Activated CD4-positive, alpha-beta T cell treated with anti-CD3 and anti-CD28 coated beads, Interleukin-2, amount 10 ng/mL, durations not matched to agents 7 days and 5 days (primary cell): ENCODE measurements at regions not wholly inside any gene's neighbourhood (a gene's known extent, or its start where the extent isn't known, plus 50 kb on each side); places are given as distances from the start of the nearest gene placed in this dataset.

Experiments
- CTCF ChIA-PET: fragments of 350-600 bp; sonication (Branson Sonifier 250); formaldehyde crosslinking; loops from one replicate; lab custom pipeline; 2021; ENCODE audit warnings: antibody characterized with exemption; lab: Charles Lee
- POLR2A ChIA-PET: fragments of 350-600 bp; sonication (Branson Sonifier 250); formaldehyde crosslinking; loops from one replicate; lab custom pipeline; 2021; ENCODE audit warnings: antibody characterized with exemption; lab: Charles Lee
- DNase-seq: peaks from one replicate; pipeline ENCODE4 v3.0.0-alpha.2; 2020
- H3K27ac Mint-ChIP-seq: one replicate; pipeline ENCODE4 v1.8.0; 2021; ENCODE audit warnings: mild to moderate bottlenecking, moderate library complexity, mixed read lengths
- H3K27me3 Mint-ChIP-seq: one replicate; pipeline ENCODE4 v1.8.0; 2021; ENCODE audit warnings: mixed read lengths
- H3K36me3 Mint-ChIP-seq: one replicate; pipeline ENCODE4 v1.8.0; 2021; ENCODE audit warnings: low read depth, mixed read lengths
- H3K4me1 Mint-ChIP-seq: one replicate; pipeline ENCODE4 v1.8.0; 2021; ENCODE audit warnings: mixed read lengths
- H3K4me3 Mint-ChIP-seq: one replicate; pipeline ENCODE4 v1.8.0; 2021; ENCODE audit warnings: mild to moderate bottlenecking, moderate library complexity, mixed read lengths
- H3K9me3 Mint-ChIP-seq: one replicate; pipeline ENCODE4 v1.8.0; 2021; ENCODE audit warnings: mixed read lengths

DNA sequence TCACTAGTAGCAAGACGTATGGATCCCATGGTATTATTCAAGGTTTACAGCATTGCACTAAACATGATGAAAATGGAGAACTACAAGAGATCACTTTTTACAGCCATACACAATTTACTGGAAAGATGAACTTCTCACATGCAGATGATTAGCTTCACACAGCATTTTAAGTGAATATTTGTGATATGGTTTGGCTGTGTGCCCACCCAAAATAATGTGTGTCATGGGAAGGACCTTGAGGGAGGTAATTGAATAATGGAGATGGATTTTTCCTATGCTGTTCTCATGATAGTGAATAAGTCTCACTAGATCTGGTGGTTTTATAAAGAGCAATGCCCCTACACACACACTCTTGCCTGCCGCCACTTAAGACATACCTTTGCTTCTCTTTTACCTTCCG lies 662.0 kb upstream of the CCDC54 start:
- no peaks in the 10 kb centered on the region for H3K36me3 Mint-ChIP-seq
- DNase-seq = no peak
- no peaks in the 10 kb centered on the region for H3K4me1 Mint-ChIP-seq
- no peaks in the 10 kb centered on the region for H3K9me3 Mint-ChIP-seq
- POLR2A ChIA-PET = no interaction called here
- peaks cover 3% of the 10 kb centered on the region for H3K27me3 Mint-ChIP-seq
- no peak overlapping the region for H3K4me3 Mint-ChIP-seq
- no peak overlapping the region for H3K27ac Mint-ChIP-seq
- CTCF ChIA-PET = no interaction called here

DNA sequence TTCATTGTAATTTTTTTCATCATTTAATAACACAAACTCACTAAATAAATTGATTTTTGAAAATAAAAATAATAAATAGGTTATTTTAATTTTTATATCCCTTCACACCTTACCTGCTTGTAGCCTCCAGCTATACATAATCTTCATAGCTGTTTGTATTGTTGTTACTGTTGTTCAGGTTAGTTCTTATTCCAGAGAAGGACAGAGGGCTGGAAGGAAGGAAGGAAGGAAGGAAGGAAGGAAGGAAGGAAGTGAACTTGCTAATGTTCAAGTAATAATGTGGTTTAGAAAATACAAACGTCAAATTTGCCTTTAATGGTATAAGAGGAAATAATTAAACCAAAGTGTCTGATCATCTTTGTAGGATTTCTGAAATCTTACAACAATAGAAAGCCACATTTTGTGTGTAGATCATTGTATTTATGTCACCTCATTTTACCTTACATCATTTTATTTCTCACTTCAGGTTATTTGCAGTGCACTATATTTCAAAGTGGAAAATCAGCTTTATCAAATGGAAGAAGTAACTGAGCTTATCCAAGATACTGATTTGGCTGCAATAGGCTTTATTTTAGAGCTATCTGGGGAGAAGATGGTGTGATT lies 660.0 kb upstream of the CCDC54 start:
- no peaks in the 10 kb centered on the region for H3K4me1 Mint-ChIP-seq
- ChIA-PET CTCF (no interaction called here), POLR2A (no interaction called here)
- H3K4me3 Mint-ChIP-seq = no peak overlapping the region
- peaks cover 3% of the 10 kb centered on the region for H3K27me3 Mint-ChIP-seq
- H3K9me3 Mint-ChIP-seq = no peaks in the 10 kb centered on the region
- no peaks in the 10 kb centered on the region for H3K36me3 Mint-ChIP-seq
- H3K27ac Mint-ChIP-seq = no peak overlapping the region
- DNase-seq = no peak

DNA sequence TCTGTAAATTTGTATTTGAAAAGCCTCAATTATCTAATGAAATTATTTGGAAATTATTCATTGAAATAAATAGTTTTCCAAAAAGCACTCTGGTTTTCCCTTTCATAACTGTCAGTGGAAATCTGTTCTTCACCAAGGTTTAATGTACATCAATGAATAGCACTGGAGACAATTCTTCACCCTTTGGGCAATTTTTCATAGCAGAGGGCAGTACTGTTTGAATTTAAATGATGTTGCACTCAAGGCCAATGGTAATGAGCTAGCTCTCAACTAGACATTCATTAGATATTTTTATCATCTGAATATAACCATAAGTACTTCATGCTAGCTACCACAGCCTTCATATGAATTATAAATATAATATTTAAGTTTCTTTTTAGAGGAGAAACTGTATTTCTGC lies 658.2 kb upstream of the CCDC54 start:
- CTCF ChIA-PET = no interaction called here
- POLR2A ChIA-PET = no interaction called here
- H3K27ac Mint-ChIP-seq = no peak overlapping the region
- H3K36me3 Mint-ChIP-seq = no peaks in the 10 kb centered on the region
- H3K27me3 Mint-ChIP-seq = peaks cover 2% of the 10 kb centered on the region
- no peak for DNase-seq
- H3K9me3 Mint-ChIP-seq = no peaks in the 10 kb centered on the region
- H3K4me3 Mint-ChIP-seq = no peak overlapping the region
- H3K4me1 Mint-ChIP-seq = no peaks in the 10 kb centered on the region

DNA sequence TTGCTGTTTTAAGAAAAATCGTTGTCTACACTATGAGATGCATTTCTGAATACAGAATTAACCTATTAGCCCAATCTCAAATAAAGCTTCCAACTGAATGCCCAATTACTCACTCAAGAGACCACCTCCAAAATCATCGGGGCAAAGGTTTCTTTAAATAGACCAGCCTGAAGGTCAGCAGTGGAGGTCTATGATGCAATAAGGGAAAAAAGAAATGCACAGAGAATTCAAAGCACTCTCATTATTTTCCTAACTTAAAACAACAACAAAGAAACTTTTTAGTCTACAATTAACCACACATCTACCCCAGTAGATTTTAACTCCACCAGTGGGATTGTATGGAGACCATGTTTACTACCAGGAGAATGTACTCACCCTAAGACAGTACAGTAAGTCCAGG lies 657.7 kb upstream of the CCDC54 start:
- H3K27ac Mint-ChIP-seq = no peak overlapping the region
- H3K4me3 Mint-ChIP-seq = no peak overlapping the region
- no peaks in the 10 kb centered on the region for H3K36me3 Mint-ChIP-seq
- POLR2A ChIA-PET = no interaction called here
- H3K4me1 Mint-ChIP-seq = no peaks in the 10 kb centered on the region
- no peaks in the 10 kb centered on the region for H3K9me3 Mint-ChIP-seq
- DNase-seq = no peak
- CTCF ChIA-PET = no interaction called here
- peaks cover 2% of the 10 kb centered on the region for H3K27me3 Mint-ChIP-seq

DNA sequence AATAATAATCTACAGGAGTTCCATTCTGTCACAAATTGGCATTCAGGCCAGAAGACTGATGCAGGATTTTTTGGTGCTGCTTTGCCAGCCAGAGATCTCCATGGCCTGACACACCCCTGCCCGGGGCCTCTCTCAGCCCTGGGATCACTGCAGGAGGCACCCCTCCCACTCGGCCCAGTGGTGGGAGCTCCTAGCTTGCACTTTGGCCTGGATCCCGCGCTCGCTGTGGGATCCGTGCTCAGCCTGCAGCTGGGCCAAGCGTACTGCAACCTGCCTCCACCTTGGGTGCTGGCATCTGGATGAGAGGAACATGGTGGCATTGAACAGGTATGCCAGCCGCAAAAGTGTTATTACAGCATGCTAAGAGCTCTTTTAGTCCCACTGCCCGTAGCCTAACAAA lies 656.7 kb upstream of the CCDC54 start:
- POLR2A ChIA-PET = no interaction called here
- no peak overlapping the region for H3K27ac Mint-ChIP-seq
- peaks cover 2% of the 10 kb centered on the region for H3K27me3 Mint-ChIP-seq
- no peak for DNase-seq
- CTCF ChIA-PET = no interaction called here
- H3K4me1 Mint-ChIP-seq = no peaks in the 10 kb centered on the region
- no peaks in the 10 kb centered on the region for H3K36me3 Mint-ChIP-seq
- H3K4me3 Mint-ChIP-seq = no peak overlapping the region
- no peaks in the 10 kb centered on the region for H3K9me3 Mint-ChIP-seq

DNA sequence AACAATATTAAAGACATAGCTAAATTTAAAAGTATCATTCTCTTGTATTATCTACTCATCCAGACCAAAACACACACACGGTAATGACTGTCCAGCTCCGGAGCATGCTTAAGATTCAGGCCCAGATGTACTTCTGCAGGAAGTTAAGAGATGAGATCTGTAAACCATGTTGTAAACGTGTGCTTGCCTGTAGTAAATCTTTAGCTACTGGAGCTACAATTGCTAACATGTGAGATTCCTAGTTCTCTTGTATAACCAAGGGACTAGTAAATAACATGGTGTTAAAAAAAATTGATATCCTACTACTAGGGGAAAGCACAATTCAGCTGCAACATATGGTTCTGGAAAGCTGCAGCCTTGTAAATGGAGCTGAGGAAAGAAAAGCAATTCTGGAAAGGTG lies 651.7 kb upstream of the CCDC54 start:
- H3K4me3 Mint-ChIP-seq = no peak overlapping the region
- H3K4me1 Mint-ChIP-seq = no peaks in the 10 kb centered on the region
- ChIA-PET POLR2A (no interaction called here), CTCF (no interaction called here)
- no peaks in the 10 kb centered on the region for H3K36me3 Mint-ChIP-seq
- H3K9me3 Mint-ChIP-seq = no peaks in the 10 kb centered on the region
- no peak overlapping the region for H3K27ac Mint-ChIP-seq
- no peak for DNase-seq
- peaks cover 4% of the 10 kb centered on the region for H3K27me3 Mint-ChIP-seq

DNA sequence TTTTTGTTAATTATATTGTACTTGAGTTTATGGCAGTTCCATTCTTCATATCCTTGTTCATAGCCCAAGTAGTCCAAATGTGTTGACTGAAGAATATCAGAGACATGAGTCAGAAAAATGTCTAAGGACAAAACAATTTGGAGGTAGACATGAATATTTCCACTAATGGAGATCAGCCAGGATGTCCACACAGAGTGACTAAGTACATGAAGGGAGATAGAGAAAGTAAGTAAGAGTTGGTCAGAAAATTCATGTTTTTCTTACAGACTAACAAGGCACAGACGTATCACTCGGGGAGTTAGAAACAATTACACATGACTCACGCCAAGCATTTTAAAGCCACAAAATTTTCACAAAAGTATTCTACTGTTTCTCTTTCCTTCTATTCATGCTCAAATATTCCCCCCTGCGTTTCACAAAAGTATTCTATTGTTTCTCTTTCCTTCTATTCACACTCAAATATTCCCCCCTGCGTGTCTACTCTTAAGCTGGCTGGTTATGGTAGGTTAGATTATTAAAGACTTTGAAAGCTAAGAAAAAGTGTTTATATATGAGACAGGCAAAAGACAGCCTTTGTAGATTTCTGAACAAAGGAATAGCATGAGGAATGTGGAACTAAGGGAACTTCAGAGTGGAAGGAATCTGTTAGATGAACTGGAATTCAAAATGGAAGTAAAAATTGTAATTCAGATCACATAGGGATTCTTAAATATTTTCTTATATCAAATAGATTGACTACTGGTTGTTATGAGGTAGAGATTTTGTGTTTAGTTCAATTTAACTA lies 648.7 kb upstream of the CCDC54 start:
- Mint-ChIP-seq H3K4me3 (no peak overlapping the region), H3K4me1 (no peaks in the 10 kb centered on the region), H3K36me3 (no peaks in the 10 kb centered on the region), H3K27me3 (peaks cover 4% of the 10 kb centered on the region), H3K9me3 (no peaks in the 10 kb centered on the region), H3K27ac (no peak overlapping the region)
- ChIA-PET CTCF (no interaction called here), POLR2A (no interaction called here)
- DNase-seq = no peak

DNA sequence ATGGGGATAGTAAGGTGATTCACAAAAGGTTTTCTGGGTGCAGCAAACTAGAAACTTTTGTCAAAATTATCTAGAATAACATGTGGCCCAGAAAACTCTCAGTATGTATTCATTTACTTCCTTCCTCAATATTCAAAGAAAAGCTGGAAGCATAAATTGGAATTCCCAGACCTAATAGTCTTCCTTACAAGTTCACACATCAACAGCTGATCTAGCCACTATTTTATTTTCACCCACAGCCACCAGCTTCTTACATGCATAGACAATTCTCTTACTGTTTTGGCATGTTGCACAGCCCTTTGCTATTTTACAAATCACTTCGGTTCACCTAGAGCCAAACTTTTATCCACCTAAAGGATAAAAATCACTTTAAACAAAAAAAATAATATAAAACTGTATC lies 647.8 kb upstream of the CCDC54 start:
- no peaks in the 10 kb centered on the region for H3K4me1 Mint-ChIP-seq
- no peak for DNase-seq
- CTCF ChIA-PET = no interaction called here
- no peak overlapping the region for H3K27ac Mint-ChIP-seq
- POLR2A ChIA-PET = no interaction called here
- no peaks in the 10 kb centered on the region for H3K9me3 Mint-ChIP-seq
- peaks cover 4% of the 10 kb centered on the region for H3K27me3 Mint-ChIP-seq
- H3K36me3 Mint-ChIP-seq = no peaks in the 10 kb centered on the region
- no peak overlapping the region for H3K4me3 Mint-ChIP-seq

DNA sequence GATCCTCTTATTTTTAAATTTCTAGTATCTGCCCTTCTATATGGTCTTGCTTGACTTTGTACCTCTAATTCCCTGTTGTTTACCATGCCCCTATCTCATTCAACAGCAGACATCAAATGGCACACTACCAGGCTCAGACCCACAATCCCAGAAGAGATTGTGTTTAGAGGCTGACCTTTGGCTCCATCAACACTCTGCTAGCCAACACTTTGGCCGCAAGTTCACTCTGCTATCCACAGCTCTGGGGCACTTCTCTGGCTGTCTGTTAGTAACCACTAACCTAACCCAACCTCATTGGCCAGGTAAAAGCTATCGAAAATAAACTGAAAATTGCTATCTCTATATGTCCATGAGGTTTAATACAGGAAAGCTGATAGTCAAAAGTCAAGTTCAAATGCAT lies 646.0 kb upstream of the CCDC54 start:
- POLR2A ChIA-PET = no interaction called here
- peaks cover 4% of the 10 kb centered on the region for H3K27me3 Mint-ChIP-seq
- DNase-seq = no peak
- H3K36me3 Mint-ChIP-seq = no peaks in the 10 kb centered on the region
- H3K9me3 Mint-ChIP-seq = no peaks in the 10 kb centered on the region
- CTCF ChIA-PET = no interaction called here
- H3K27ac Mint-ChIP-seq = no peak overlapping the region
- H3K4me3 Mint-ChIP-seq = no peak overlapping the region
- H3K4me1 Mint-ChIP-seq = no peaks in the 10 kb centered on the region

DNA sequence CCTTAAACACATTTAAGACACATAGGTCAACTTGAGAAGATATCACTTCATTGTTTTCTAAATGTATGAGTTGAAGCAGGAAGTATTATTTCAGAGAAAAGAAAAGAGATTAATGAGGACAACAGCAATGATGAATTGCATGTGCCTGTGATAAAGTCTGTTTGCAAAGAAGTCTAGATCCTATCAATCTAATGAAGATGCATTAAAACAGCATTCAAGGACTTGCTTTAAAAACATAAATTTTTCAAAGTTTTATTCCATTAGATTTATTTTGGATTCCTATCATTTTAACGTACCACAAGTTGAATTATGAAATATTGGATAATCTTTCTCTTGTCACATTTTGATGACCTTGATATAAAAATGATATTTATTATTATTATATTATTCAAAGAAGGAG lies 642.5 kb upstream of the CCDC54 start:
- no peaks in the 10 kb centered on the region for H3K4me1 Mint-ChIP-seq
- POLR2A ChIA-PET = no interaction called here

DNA sequence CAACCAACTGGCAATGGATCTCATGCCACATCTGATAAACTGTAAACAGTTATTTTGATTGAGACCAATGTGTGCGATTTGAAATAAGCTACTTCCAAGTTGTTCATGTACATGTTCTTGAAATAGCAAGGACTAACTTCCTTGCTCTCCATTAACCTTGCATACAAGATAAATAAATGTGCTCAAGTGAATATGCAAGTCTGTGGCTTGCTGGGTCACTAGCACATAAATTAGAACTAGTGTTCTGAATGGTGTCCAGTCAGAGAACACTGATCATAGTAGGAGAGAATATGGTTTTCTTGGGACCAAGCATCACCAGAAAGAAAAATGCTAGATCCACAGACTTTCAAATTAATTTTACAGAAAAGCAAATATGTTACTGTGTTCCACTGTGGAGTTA lies 640.0 kb upstream of the CCDC54 start:
- Mint-ChIP-seq H3K27me3 (no peaks in the 10 kb centered on the region), H3K4me3 (no peak overlapping the region), H3K9me3 (no peaks in the 10 kb centered on the region), H3K36me3 (no peaks in the 10 kb centered on the region), H3K27ac (no peak overlapping the region), H3K4me1 (no peaks in the 10 kb centered on the region)
- CTCF ChIA-PET = no interaction called here
- DNase-seq = no peak
- POLR2A ChIA-PET = no interaction called here

More for the DNA sequence above, 642.5 kb upstream of the CCDC54 start:
- Mint-ChIP-seq H3K4me3 (no peak overlapping the region), H3K27me3 (no peaks in the 10 kb centered on the region), H3K27ac (no peak overlapping the region), H3K36me3 (no peaks in the 10 kb centered on the region), H3K9me3 (no peaks in the 10 kb centered on the region)
- DNase-seq = no peak
- CTCF ChIA-PET = no interaction called here

DNA sequence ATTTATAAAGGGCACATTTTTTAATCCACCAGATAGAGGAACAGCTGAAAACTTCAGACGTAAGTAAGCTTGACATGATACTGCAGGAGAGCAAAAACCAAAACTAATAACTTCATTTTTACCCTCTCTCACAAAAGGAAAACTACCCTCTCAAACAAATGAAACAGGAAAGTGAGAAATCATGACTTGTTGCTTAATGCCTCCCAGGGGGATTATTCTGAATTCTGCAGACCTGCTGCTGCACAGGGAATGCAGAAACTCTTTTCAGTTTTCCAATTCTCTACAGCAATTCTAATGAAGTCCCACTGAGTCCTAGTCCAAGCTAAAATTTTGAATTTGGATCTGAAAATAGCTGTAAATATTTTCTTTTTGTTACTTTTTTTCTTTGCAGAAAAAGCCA lies 637.1 kb upstream of the CCDC54 start:
- DNase-seq = no peak
- Mint-ChIP-seq H3K36me3 (no peaks in the 10 kb centered on the region), H3K27ac (no peak overlapping the region), H3K4me1 (no peaks in the 10 kb centered on the region), H3K27me3 (no peaks in the 10 kb centered on the region), H3K4me3 (no peak overlapping the region), H3K9me3 (no peaks in the 10 kb centered on the region)
- ChIA-PET CTCF (no interaction called here), POLR2A (no interaction called here)

DNA sequence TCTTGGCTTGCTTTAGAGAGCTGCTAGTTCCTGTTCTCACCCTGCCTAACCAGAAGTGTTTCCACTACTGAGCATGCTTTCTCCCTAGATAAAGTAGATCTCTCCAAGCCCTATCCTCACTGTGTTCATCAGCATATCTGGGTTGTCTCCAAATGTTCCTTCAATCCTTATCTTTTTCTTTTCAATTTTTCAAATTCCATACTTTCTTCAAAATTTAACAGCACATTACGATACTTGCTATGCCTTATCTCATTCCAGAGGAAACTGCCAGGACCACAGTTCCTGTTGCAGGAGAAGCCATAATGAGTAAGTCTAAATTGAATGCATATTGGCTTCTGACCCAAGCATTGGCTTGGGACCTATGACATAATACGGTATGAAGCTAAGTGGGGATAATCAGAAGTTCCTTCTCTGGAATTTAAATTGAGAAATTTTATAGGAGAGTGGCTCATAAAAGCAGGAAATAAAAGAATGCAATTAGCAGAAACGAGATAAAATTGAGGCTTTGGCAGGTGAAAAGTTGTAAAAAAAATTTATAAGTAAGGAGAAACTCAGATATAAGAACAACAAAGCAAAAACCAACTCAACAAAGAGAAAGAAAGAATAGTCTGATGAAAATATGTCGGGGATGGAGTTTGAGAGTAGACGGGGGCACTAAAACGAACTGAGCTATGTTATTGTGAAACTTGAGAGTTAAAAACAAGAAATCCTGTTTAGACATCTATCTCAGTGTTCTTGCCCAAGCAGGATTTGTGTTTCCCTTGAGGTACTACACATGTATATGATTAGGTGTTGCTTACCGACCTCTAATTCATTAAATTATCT lies 631.7 kb upstream of the CCDC54 start:
- no peaks in the 10 kb centered on the region for H3K27me3 Mint-ChIP-seq
- CTCF ChIA-PET = no interaction called here
- H3K4me3 Mint-ChIP-seq = no peak overlapping the region
- DNase-seq = no peak
- no peaks in the 10 kb centered on the region for H3K4me1 Mint-ChIP-seq
- no peak overlapping the region for H3K27ac Mint-ChIP-seq
- H3K9me3 Mint-ChIP-seq = no peaks in the 10 kb centered on the region
- POLR2A ChIA-PET = no interaction called here
- no peaks in the 10 kb centered on the region for H3K36me3 Mint-ChIP-seq
